ENCODE measurements at regions not wholly inside any gene's neighbourhood (a gene's known extent, or its start where the extent isn't known, plus 50 kb on each side); places are given as distances from the start of the nearest gene placed in this dataset.
A peak's percentile ranks its signal among the peaks of the same experiment; 100 is the strongest.

DNA sequence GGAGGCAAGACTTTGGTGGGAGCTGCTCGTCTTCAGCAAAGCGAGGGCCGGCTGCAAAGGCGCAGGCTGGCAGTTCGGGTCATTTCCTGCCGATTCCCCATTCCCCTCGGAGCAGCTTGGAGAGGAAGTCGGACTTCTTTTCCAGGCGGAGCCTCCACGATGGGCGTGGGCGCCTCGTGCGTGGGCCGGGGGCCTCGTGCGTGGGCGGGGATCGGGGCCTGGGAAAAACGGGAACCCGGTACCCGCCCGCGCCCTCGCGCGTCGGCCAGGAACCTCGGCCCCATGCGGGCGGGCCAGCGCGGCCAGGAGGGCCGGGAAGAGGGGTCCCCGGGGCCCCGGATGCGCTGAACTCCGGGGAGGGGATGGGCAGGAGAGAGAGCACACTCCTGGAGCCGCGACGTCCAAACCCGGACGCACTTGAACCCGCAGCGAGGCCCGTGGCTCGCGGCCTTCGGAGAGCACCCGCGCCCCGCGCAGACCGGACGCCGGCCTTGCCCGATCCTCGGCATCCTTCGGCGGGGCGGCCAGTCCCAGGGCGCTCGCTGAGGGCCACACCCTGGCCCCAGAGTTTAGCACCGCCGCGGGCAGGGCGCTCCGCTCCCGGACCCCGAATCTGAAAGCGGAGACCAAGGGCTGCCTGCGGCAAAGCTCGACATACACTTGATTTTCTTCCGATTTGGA is 368.4 kb downstream of the MTX2 start:
- H3K27ac ChIP-seq, result no peak overlapping the region
- in situ Hi-C loops (cut with HindIII; ENCODE audit: low pct_ligation_motif_present, low sequenced_read_pairs), result loop anchor here (25.0 kb wide), 1 partner anchor 500 kb away; the partner anchor contains the start of gene HOXD8
- TF ChIP-seq, protein P1, sequence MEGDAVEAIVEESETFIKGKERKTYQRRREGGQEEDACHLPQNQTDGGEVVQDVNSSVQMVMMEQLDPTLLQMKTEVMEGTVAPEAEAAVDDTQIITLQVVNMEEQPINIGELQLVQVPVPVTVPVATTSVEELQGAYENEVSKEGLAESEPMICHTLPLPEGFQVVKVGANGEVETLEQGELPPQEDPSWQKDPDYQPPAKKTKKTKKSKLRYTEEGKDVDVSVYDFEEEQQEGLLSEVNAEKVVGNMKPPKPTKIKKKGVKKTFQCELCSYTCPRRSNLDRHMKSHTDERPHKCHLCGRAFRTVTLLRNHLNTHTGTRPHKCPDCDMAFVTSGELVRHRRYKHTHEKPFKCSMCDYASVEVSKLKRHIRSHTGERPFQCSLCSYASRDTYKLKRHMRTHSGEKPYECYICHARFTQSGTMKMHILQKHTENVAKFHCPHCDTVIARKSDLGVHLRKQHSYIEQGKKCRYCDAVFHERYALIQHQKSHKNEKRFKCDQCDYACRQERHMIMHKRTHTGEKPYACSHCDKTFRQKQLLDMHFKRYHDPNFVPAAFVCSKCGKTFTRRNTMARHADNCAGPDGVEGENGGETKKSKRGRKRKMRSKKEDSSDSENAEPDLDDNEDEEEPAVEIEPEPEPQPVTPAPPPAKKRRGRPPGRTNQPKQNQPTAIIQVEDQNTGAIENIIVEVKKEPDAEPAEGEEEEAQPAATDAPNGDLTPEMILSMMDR (IDR thresholded peaks at IDR 0.05; ENCODE audit: low read depth, low read length, missing control alignments), result no peak
- peaks cover 15% of the 10 kb centered on the region for H3K27me3 ChIP-seq (replicated peaks)
- DNase-seq, result no peak
- no peaks in the 10 kb centered on the region for H3K36me3 ChIP-seq (replicated peaks)
- peak overlapping the region; percentile 62 for H3K4me3 ChIP-seq (ENCODE audit: low read depth, low read length)

DNA sequence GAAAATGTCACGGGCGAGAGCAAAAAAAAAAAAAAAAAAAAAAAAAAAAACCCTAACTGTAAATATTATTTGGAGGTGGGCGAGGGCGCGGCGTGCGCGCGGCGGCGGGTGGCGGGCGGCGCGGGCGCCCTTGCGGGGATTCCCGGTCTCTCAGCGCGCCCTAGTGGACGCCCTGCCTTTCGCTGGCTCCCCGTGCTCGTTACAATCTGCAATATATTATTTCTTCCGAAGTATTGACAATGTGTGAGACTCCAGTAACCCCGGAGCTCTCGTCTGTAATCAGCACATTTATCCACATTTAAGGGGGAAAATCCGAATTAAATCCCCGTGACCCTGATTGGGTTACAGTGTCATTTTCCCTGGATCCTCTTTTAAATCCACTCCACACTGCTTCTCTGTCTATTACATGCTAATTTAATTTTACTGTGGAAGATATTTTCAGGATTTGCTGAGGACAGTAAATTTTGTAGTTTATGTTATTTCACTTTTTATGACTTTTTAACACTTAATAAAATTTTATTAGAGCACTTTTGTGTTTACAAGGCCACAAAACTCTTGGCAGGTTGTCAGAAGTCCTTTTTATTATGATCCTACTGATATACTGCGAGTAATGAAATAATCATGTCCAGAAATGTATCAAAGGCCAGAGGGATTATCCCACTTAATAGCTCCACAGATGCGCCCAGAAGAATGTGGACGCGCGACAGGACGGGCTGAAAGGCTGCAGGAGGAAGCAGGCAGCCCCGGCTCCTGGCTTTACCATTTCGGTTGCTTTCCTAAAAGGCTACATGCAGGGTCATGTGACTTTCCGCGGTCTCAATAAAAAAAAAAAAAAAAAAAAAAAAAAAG is 369.1 kb downstream of the MTX2 start:
- Histone ChIP-seq H3K36me3 (replicated peaks) (no peaks in the 10 kb centered on the region), H3K27me3 (replicated peaks) (peaks cover 15% of the 10 kb centered on the region), H3K27ac (no peak overlapping the region), H3K4me3 (ENCODE audit: low read depth, low read length) (peak overlapping the region; percentile 62)
- TF ChIP-seq, protein P1 (IDR thresholded peaks at IDR 0.05; ENCODE audit: low read depth, low read length, missing control alignments), result peak; percentile 74
- in situ Hi-C loops (cut with HindIII; ENCODE audit: low pct_ligation_motif_present, low sequenced_read_pairs), result loop anchor here (25.0 kb wide), 1 partner anchor 501 kb away; the partner anchor contains the start of gene HOXD8
- DNase-seq, result peak; percentile 29

DNA sequence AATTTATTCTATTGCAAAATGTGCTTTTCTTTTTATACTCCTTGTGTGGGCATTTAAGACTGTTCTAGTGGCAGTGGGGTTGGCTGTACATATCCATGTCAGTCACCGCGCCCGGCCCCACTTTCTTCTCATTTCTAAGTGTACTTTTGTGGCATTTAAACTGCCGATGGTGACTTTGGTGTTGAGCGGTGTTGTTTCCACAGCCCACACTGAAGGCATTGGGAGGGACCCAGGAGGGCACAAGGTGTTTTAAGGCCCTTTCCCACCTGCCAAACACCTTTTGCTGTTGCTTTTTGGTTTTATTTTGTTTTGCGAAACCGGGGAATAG is 369.7 kb downstream of the MTX2 start:
- no peak overlapping the region for H3K4me3 ChIP-seq (ENCODE audit: low read depth, low read length)
- TF ChIP-seq, protein P1 (IDR thresholded peaks at IDR 0.05; ENCODE audit: low read depth, low read length, missing control alignments), result no peak
- no peaks in the 10 kb centered on the region for H3K36me3 ChIP-seq (replicated peaks)
- DNase-seq, result no peak
- no peak overlapping the region for H3K27ac ChIP-seq
- in situ Hi-C loops (cut with HindIII; ENCODE audit: low pct_ligation_motif_present, low sequenced_read_pairs), result loop anchor here (25.0 kb wide), 1 partner anchor 502 kb away; the partner anchor contains the start of gene HOXD8
- peaks cover 13% of the 10 kb centered on the region for H3K27me3 ChIP-seq (replicated peaks)

DNA sequence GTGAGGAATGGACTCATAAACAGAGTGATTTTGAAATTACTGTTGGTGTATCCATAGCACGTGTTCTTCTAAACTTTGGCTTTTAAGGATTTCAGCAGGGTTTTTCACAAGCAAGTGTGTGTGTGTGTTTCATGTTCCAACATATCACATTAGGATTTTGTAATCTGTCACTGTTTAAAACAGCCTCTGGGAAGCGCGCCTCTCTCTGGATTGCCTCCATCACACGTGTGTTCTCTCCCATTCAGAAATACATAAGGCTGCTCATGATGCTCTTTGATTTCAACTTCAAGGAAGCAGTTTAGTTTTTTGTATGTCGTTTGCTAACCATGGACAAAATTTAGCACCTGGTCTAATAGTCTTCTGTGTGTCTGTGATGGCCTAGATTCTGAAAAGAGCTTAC is 370.4 kb downstream of the MTX2 start:
- Histone ChIP-seq H3K27ac (no peak overlapping the region), H3K4me3 (ENCODE audit: low read depth, low read length) (no peak overlapping the region), H3K36me3 (replicated peaks) (no peaks in the 10 kb centered on the region), H3K27me3 (replicated peaks) (peaks cover 13% of the 10 kb centered on the region)
- in situ Hi-C loops (cut with HindIII; ENCODE audit: low pct_ligation_motif_present, low sequenced_read_pairs), result loop anchor here (25.0 kb wide), 1 partner anchor 502 kb away; the partner anchor contains the start of gene HOXD8
- DNase-seq, result no peak
- TF ChIP-seq, protein P1 (IDR thresholded peaks at IDR 0.05; ENCODE audit: low read depth, low read length, missing control alignments), result no peak

DNA sequence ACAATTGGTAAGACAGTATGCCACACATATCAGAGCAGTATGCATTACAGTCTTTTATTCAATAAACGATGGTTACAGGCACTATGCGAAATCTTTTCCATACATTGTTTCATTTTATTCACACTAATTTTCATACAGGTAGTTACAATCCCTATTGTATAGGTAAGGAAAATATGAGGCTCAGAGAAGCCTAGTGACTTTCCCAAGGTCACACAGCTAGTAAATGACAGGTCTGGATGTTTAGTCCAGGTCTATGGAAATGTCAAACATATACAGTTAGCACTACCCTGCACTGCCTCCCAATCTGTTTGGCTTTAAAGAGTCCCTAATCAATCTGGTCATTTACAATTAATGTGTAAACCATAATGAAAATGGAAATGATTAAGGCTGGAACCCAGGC is 372.2 kb downstream of the MTX2 start:
- in situ Hi-C loops (cut with HindIII; ENCODE audit: low pct_ligation_motif_present, low sequenced_read_pairs), result loop anchor here (25.0 kb wide), 1 partner anchor 504 kb away; the partner anchor contains the start of gene HOXD8
- Histone ChIP-seq H3K36me3 (replicated peaks) (no peaks in the 10 kb centered on the region), H3K27me3 (replicated peaks) (peaks cover 15% of the 10 kb centered on the region), H3K27ac (no peak overlapping the region), H3K4me3 (ENCODE audit: low read depth, low read length) (no peak overlapping the region)
- DNase-seq, result no peak
- TF ChIP-seq, protein P1 (IDR thresholded peaks at IDR 0.05; ENCODE audit: low read depth, low read length, missing control alignments), result no peak
